Brain microvascular endothelial cell (primary cell): ENCODE measurements at regions not wholly inside any gene's neighbourhood (a gene's known extent, or its start where the extent isn't known, plus 50 kb on each side); places are given as distances from the start of the nearest gene placed in this dataset.

Experiments used
- DNase-seq: peaks from one replicate; pipeline ENCODE4 v3.0.0-alpha.2; 2020
- H3K27ac ChIP-seq: fragments of 250-450 bp; sonication (Bioruptor Pico); 2 replicates; pipeline ENCODE4 v1.5.1; 2020; ENCODE audit warnings: mild to moderate bottlenecking, moderate library complexity
- H3K27me3 ChIP-seq: fragments of 250-450 bp; sonication (Bioruptor Pico); replicated peaks from 2 replicates; pipeline ENCODE4 v1.5.1; 2020; ENCODE audit warnings: mild to moderate bottlenecking
- H3K36me3 ChIP-seq: fragments of 250-450 bp; sonication (Bioruptor Pico); replicated peaks from 2 replicates; pipeline ENCODE4 v1.5.1; 2020; ENCODE audit warnings: mild to moderate bottlenecking
- H3K4me3 ChIP-seq: 2 replicates; pipeline ENCODE4 v1.5.1; 2011; ENCODE audit warnings: low read depth, mild to moderate bottlenecking, control low read depth, low read length, moderate library complexity
- CTCF ChIP-seq: IDR thresholded peaks from 2 replicates; pipeline ENCODE4 v1.5.1; 2011; ENCODE audit warnings: low read depth, mild to moderate bottlenecking, moderate library complexity, low read length, control low read depth, inconsistent platforms; ENCODE audit errors: missing control alignments
- in situ Hi-C: cut with HindIII; loops from 2 replicates; pipeline ENCODE4 v1.10.0; 2017; ENCODE audit warnings: low sequenced_read_pairs, low pct_ligation_motif_present

- Histone ChIP-seq H3K27ac (no peak overlapping the region), H3K27me3 (no peaks in the 10 kb centered on the region), H3K4me3 (no peak overlapping the region), H3K36me3 (no peaks in the 10 kb centered on the region)
- in situ Hi-C loops, result no loop called here
- no peak for TF ChIP-seq CTCF
- DNase-seq, result no peak
Measured at GRCh38 chr4:31390849-31391248, 670.7 kb downstream of the PCDH7 start.

- in situ Hi-C loops, result no loop called here
Measured at GRCh38 chr4:31391976-31392375, 671.8 kb downstream of the PCDH7 start.

GRCh38 chr4:31392923-31393322, 672.8 kb downstream of the PCDH7 start:
- Histone ChIP-seq H3K27ac (no peak overlapping the region), H3K36me3 (no peaks in the 10 kb centered on the region), H3K27me3 (no peaks in the 10 kb centered on the region), H3K4me3 (no peak overlapping the region)
- DNase-seq, result no peak
- no peak for TF ChIP-seq CTCF
- in situ Hi-C loops, result no loop called here

More at GRCh38 chr4:31391976-31392375, 671.8 kb downstream of the PCDH7 start:
- Histone ChIP-seq H3K27ac (no peak overlapping the region), H3K4me3 (no peak overlapping the region), H3K27me3 (no peaks in the 10 kb centered on the region), H3K36me3 (no peaks in the 10 kb centered on the region)
- no peak for DNase-seq
- TF ChIP-seq CTCF, result no peak

- no peak for DNase-seq
- Histone ChIP-seq H3K36me3 (no peaks in the 10 kb centered on the region), H3K4me3 (no peak overlapping the region), H3K27ac (no peak overlapping the region), H3K27me3 (no peaks in the 10 kb centered on the region)
- no peak for TF ChIP-seq CTCF
- in situ Hi-C loops, result no loop called here
Measured at GRCh38 chr4:31408121-31408520, 688.0 kb downstream of the PCDH7 start.

GRCh38 chr4:31411565-31411964, 691.4 kb downstream of the PCDH7 start:
- no peak overlapping the region for H3K4me3 ChIP-seq
- no peak for TF ChIP-seq CTCF
- H3K27me3 ChIP-seq, result no peaks in the 10 kb centered on the region
- H3K36me3 ChIP-seq, result no peaks in the 10 kb centered on the region
- in situ Hi-C loops, result no loop called here
- DNase-seq, result no peak
- H3K27ac ChIP-seq, result no peak overlapping the region

GRCh38 chr4:31415629-31416028, 695.5 kb downstream of the PCDH7 start:
- Histone ChIP-seq H3K4me3 (no peak overlapping the region), H3K36me3 (no peaks in the 10 kb centered on the region), H3K27me3 (no peaks in the 10 kb centered on the region), H3K27ac (no peak overlapping the region)
- in situ Hi-C loops, result no loop called here
- no peak for DNase-seq
- TF ChIP-seq CTCF, result no peak
